ENCODE measurements at regions not wholly inside any gene's neighbourhood (a gene's known extent, or its start where the extent isn't known, plus 50 kb on each side); places are given as distances from the start of the nearest gene placed in this dataset.
"Not testable (repeated sequence)": the region's sequence is repeated elsewhere in the genome, so short reads cannot be mapped to it uniquely, and the experiment has no call there.

DNA sequence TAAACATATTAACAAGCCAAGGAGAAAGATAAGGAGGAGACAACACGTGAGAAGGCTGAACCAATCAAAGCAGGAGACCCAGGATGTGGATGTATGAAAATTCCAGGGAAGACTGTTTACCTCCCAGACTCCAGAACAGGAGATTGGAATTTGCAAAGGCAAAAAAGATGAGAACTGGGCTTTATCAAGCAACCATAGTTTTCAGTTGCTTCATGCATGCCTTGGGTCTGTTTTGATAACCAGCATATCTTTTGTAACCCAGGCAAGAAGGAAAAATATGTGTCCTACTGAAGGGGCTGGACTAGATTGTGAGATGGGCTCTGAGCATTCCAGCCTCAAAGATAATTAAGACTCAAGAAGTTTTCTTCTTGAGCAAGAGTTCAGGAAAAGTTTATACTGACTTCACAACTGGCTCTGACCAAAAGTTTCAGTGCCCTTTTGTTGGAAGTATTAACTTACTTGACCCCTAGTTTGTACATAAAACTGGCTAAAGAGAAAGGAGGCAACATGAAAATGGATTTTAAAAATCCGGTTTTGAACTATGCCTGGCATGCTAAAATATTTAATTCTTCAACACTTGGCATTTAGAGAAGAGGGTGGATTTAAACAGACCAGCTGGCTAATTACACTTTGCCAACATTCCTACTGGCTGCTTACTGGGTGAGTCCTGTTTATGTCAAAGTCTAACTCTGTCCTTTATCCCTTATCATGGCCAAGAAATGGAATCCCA lies 79.3 kb upstream of the CD28 start:
- no peak for DNase-seq (ENCODE audit: low read depth)
- no peak overlapping the region for H3K4me3 ChIP-seq (ENCODE audit: low read depth, low read length)
- TF ChIP-seq, protein P1, sequence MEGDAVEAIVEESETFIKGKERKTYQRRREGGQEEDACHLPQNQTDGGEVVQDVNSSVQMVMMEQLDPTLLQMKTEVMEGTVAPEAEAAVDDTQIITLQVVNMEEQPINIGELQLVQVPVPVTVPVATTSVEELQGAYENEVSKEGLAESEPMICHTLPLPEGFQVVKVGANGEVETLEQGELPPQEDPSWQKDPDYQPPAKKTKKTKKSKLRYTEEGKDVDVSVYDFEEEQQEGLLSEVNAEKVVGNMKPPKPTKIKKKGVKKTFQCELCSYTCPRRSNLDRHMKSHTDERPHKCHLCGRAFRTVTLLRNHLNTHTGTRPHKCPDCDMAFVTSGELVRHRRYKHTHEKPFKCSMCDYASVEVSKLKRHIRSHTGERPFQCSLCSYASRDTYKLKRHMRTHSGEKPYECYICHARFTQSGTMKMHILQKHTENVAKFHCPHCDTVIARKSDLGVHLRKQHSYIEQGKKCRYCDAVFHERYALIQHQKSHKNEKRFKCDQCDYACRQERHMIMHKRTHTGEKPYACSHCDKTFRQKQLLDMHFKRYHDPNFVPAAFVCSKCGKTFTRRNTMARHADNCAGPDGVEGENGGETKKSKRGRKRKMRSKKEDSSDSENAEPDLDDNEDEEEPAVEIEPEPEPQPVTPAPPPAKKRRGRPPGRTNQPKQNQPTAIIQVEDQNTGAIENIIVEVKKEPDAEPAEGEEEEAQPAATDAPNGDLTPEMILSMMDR (IDR thresholded peaks at IDR 0.05; ENCODE audit: control insufficient read depth, extremely low read depth, insufficient read depth): no peak

DNA sequence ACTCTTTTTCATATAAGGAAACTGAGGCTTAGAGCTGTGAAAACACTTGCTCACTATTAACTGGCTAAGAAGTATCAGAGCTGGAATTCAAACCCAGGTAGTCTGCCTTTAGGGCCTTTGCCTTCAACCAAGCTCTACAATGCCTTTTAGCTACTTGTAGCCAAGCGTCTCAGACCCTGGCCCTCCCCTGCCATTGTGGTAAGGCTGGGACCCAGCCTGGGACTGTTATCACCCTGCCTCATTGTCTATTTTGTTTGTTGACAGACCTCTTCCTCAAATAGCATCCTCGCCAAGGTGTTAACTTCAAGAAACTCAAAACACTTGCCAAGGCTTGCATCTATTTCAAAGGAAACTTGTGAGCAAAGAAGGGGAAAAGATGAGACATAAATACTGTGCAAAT lies 76.7 kb upstream of the CD28 start:
- TF ChIP-seq, protein P1 (IDR thresholded peaks at IDR 0.05; ENCODE audit: control insufficient read depth, extremely low read depth, insufficient read depth): no peak
- no peak for DNase-seq (ENCODE audit: low read depth)
- no peak overlapping the region for H3K4me3 ChIP-seq (ENCODE audit: low read depth, low read length)

DNA sequence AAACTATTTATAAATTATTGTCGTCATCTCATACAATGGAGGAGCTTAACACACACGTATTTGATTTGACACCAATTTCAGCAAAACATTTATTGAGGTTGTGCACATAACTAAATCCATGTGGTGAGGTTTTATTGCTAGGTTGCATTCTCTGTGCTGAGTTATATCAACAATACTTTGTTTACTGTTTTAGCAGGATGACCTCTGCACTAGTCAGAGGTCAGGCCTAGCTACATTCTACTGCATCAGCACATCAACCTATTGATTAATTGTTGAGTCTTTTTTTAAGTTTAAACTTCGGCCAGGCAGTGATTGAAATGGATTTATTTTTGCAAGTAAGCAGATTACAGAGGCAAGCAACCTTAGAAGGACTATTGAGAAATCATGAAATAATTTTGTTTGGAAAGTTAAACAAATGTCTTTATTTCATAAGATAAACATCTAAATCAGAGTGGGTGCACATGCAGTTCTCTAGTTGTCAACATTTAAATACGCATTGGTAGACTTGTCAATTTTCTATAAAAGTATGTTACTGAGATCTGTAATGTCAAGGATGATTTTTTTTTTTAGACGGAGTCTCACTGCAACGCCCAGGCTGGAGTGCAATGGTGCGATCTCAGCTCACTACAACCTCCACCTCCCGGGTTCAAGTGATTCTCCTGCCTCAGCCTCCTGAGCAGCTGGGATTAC lies 75.2 kb upstream of the CD28 start:
- TF ChIP-seq, protein P1 (IDR thresholded peaks at IDR 0.05; ENCODE audit: control insufficient read depth, extremely low read depth, insufficient read depth): no peak
- no peak overlapping the region for H3K4me3 ChIP-seq (ENCODE audit: low read depth, low read length)
- peak; percentile 82 for DNase-seq (ENCODE audit: low read depth)

DNA sequence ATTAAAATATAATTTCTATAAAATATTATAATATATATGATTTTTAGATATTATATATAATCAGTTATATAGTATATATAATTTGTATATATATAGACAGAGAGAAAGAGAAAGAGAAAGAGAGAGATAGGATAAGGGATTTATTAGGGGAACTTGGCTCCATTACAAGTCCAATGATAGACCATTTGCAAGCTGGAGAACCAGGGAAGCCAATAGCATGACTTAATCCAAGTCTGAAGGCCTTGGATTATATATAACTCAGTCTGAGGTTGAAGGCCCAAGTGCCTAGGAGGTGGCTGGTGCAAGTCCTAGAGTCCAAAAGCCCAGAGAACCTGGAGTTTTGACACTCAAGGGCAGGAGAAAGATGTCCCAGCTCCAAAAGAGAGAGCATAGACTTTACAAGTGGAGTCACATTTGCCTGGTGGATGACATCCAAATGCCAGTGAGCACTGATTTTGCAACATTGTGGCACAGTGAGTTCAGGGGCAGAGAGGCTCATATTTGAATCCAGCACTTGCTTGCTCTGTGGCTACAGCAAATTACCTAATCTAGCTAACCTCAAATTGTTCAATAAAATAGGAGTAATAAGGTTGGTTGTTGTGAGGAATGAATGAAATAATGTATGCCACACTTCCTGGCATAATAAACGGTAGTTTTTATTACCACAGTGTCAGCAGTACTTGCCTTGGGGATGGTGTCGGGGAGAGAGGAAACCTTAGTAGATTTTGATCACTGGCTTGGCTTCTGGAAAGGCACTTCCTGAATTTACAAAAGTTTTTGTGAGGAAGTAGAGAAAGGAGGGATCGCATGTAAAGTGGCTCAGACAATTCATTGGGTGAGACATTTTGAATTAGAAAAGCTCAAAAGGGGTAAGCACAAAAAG lies 69.6 kb upstream of the CD28 start:
- DNase-seq (ENCODE audit: low read depth): no peak
- TF ChIP-seq, protein P1 (IDR thresholded peaks at IDR 0.05; ENCODE audit: control insufficient read depth, extremely low read depth, insufficient read depth): no peak

DNA sequence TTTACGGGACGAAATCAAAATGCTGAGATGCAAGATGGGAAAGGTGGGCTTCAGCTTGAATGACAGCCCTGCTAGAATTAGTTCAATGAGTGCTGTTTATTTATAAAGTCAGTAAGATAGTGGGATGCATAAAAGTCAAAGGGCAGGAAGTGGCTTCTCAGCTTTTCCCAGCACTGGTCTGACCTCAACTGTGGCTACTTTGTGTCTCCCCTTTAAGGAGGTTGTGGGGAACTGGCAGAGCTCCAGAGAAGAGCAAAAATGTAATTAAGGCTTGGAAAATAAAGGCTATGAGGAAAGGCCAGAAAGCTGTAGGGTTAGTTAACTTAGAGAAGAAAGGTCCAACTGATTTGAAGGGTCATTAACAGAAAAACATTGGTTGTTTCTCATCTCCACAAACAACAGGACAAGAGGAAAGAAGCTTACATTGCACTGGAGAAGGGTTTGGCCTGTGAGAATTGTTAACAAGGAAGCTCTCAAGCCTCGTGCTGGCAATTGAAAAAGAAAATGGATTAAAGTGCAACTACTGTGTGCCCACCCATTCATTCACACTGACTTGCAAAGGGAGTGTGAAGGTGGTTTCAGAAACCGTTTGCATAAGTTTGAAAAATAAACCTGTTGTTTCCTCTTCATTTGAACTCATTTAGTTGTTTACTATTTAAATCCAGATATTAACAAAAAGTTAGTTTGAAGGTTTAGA lies 68.8 kb upstream of the CD28 start:
- no peak for DNase-seq (ENCODE audit: low read depth)
- TF ChIP-seq, protein P1 (IDR thresholded peaks at IDR 0.05; ENCODE audit: control insufficient read depth, extremely low read depth, insufficient read depth): no peak
- H3K4me3 ChIP-seq (ENCODE audit: low read depth, low read length): no peak overlapping the region

More for the DNA sequence above, 69.6 kb upstream of the CD28 start:
- no peak overlapping the region for H3K4me3 ChIP-seq (ENCODE audit: low read depth, low read length)

DNA sequence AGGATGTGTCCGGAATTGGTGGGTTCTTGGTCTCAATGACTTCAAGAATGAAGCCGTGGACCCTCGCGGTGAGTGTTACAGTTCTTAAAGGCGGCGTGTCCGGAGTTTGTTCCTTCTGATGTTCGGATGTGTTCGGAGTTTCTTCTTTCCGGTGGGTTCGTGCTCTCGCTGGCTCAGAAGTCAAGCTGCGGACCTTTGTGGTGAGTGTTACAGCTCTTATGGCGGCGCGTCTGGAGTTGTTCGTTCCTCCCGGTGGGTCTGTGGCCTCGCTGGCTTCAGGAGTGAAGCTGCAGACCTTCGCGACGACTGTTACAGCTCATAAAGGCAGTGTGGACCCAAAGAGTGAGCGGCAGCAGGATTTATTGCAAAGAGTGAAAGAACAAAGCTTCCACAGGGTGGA lies 64.6 kb upstream of the CD28 start:
- DNase-seq (ENCODE audit: low read depth); H3K4me3 ChIP-seq (ENCODE audit: low read depth, low read length): not testable (repeated sequence)

DNA sequence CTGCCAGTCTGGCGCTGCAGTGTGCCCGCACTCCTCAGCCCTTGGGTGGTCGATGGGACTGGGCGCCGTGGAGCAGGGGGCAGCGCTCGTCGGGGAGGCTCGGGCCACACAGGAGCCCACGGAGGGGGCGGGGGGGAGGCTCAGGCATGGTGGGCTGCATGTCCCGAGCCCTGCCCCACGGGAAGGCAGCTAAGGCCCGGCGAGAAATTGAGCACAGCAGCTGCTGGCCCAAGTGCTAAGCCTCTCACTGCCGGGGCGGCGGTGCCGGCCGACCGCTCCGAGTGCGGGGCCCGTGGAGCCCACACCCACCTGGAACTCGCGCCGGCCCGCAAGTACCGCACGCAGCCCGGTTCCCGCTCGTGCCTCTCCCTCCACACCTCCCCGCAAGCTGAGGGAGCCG lies 63.6 kb upstream of the CD28 start:
- not testable (repeated sequence) for H3K4me3 ChIP-seq (ENCODE audit: low read depth, low read length); DNase-seq (ENCODE audit: low read depth)
